ENCODE measurements at regions not wholly inside any gene's neighbourhood (a gene's known extent, or its start where the extent isn't known, plus 50 kb on each side); places are given as distances from the start of the nearest gene placed in this dataset.
A peak's percentile ranks its signal among the peaks of the same experiment; 100 is the strongest.

DNA sequence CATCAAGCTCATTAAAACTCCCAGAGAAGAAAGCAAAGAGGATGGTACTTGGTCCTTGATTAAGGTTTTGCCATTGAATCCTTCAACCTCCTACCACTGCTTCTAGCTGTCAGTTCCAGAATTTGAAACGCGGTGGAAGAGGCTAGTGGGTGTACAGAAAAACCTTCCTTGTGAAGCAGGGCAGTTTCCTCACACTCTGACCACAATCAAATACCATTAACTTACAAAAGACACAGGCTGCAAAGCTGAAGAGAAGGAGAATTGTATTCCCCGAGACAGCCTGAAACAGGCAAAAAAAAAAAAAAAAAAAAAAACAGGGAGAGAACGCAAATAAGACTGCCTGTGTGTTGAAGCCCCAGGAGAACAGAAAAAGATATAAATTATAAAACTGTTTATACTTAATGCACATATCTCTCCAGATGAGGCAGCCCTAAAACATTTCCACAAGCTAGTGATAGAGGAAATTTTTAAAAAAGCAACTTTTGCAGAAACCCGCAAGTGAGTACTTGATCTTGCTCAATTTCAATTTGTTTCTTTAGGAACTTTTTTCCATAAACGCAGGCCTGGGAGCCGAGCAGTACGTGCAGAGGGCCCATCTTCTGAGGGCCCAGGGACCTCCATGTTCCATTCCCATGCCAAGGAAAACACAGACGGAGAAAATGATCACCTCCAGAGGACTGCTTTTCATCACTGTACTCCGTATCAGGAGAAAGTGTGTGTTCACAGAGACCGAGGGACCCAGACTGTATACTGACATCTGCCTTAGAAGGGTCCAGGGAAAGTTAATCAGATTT lies 218.7 kb upstream of the BLID start:
- DNase-seq (ENCODE audit: low spot score), result no peak
- in situ Hi-C loops (cut with HindIII; ENCODE audit: low sequenced_read_pairs), result no loop called here

DNA sequence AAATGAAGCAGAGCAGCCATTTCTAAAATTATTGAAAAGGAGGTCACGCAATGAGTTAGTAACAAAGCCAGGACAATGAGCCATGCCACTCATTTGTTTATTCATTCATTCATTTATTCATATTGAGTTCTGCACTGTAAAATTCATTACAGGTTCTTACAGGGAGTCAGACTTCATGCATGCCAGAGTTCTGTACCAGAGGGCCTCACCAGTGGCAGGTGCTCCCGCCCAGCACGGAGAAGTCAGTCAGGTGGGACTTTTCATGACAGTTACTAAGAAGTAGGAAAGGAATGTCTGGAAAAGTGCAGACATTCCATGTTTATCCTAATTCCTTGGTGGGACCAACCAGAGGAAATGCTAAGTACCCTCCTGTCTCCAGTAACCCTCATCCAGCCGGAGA lies 217.5 kb upstream of the BLID start:
- DNase-seq (ENCODE audit: low spot score), result no peak
- in situ Hi-C loops (cut with HindIII; ENCODE audit: low sequenced_read_pairs), result no loop called here

GRCh38 chr11:122331079-122331478 lies 215.1 kb upstream of the BLID start:
- no peak for DNase-seq (ENCODE audit: low spot score)
- in situ Hi-C loops (cut with HindIII; ENCODE audit: low sequenced_read_pairs), result no loop called here

GRCh38 chr11:122330279-122330965 lies 214.4 kb upstream of the BLID start:
- DNase-seq (ENCODE audit: low spot score), result no peak
- in situ Hi-C loops (cut with HindIII; ENCODE audit: low sequenced_read_pairs), result no loop called here

DNA sequence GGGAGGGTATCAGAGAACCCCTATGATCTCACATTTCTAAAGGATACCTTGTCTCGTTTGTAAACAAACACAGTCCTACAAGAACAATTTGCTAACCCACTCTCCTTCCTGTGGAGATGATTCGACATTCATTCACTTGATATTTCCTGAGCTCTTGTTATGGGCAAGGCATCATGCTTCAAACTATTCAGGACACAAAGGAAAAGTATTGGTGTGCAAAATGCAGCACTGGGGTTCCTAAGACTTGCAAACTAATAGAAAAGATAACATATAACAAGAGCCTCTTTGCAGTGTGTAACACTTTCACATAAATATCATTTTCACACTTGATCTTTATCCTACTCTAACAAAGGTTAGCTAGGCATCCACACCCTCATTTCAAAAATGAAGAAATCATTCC lies 211.5 kb upstream of the BLID start:
- in situ Hi-C loops (cut with HindIII; ENCODE audit: low sequenced_read_pairs), result no loop called here
- DNase-seq (ENCODE audit: low spot score), result no peak

GRCh38 chr11:122323754-122324421 lies 207.9 kb upstream of the BLID start:
- DNase-seq (ENCODE audit: low spot score), result no peak
- in situ Hi-C loops (cut with HindIII; ENCODE audit: low sequenced_read_pairs), result no loop called here

DNA sequence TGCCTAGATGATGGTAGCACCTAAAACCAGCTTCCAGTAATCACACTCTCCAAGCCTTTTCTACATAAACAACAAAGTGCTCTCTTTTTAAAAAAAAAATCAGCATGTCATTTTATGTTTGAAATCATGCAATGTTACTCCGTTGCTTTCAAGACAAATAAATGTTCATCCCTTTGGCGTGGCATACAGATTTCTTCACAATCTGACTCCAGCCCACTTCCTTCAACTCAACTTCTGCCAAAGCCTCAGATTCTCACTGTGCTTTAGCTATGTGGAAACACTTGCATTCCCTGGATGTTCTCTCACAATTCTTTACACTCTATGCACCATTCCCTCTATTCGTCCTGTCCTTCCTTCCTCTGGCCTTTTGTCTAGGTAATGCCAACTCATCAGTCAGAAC lies 206.3 kb upstream of the BLID start:
- DNase-seq (ENCODE audit: low spot score), result no peak
- in situ Hi-C loops (cut with HindIII; ENCODE audit: low sequenced_read_pairs), result no loop called here

GRCh38 chr11:122320671-122321070 lies 204.7 kb upstream of the BLID start:
- in situ Hi-C loops (cut with HindIII; ENCODE audit: low sequenced_read_pairs), result no loop called here
- no peak for DNase-seq (ENCODE audit: low spot score)

- in situ Hi-C loops (cut with HindIII; ENCODE audit: low sequenced_read_pairs), result no loop called here
- DNase-seq (ENCODE audit: low spot score), result no peak
Measured at GRCh38 chr11:122319691-122320620, 203.9 kb upstream of the BLID start.

DNA sequence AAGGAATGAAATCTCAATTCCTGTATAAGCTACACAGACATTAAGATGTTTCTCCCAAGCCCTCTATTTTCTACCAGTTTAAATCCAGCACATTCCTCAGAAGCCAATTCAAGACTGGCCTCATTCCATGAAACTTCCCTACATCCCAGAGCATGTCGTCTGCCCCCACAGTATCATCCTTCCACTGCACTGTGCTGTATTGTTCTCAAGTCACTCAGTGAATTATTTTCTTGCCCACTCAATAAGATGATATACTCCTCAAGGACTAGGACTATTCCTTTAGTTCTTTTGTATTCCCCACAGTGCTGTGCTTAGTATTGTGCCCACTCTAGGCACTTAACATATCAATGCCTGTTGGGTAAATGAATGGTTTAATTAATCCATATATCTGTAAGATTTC lies 203.1 kb upstream of the BLID start:
- DNase-seq (ENCODE audit: low spot score), result no peak
- in situ Hi-C loops (cut with HindIII; ENCODE audit: low sequenced_read_pairs), result no loop called here

DNA sequence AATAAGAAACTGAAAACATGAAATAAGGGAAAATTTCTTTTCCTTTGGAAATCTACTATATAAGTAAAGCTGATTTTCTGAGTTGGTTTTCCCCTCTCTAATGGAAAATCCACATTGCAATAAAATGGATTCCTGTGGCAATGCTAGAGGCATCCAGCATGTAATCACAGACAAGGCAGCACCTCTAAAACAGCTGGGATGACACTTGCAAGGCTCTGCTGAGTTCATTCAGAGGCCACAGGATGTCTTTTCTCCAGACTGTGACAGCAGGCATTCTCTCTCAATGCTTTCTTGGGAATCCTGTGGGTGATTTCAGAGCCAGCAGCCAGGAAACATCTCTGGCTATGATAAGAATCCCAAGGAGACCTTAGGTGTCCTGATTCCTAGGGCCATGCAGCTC lies 201.3 kb upstream of the BLID start:
- in situ Hi-C loops (cut with HindIII; ENCODE audit: low sequenced_read_pairs), result no loop called here
- no peak for DNase-seq (ENCODE audit: low spot score)

GRCh38 chr11:122313581-122313980 lies 197.6 kb upstream of the BLID start:
- in situ Hi-C loops (cut with HindIII; ENCODE audit: low sequenced_read_pairs), result no loop called here
- DNase-seq (ENCODE audit: low spot score), result no peak

DNA sequence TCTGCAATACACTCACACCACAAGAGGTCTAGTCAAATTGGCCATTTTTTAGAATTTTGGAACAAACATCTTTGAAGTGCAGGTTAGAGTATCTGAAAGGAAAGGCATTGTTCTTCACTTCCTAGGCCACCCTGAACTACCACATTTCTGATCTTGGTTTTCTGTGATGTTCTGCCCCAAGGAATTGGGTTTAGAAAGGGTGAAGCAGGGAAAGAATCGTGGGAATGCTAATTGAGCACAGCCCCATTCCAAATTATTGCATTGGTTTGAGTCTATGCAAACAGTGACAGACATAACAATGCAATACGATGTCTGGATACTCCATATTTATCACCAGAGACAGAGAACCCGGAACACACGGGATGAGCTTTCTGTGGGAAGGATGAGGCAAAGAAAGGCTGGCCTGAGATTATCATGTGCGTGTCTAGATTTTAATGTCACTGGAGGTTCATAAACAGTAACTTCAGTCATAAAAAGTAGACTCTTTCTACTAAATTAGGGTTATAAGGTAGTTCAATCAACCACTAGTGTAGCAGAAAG lies 195.3 kb upstream of the BLID start:
- DNase-seq (ENCODE audit: low spot score), result no peak
- in situ Hi-C loops (cut with HindIII; ENCODE audit: low sequenced_read_pairs), result no loop called here

- in situ Hi-C loops (cut with HindIII; ENCODE audit: low sequenced_read_pairs), result no loop called here
- no peak for DNase-seq (ENCODE audit: low spot score)
Measured at GRCh38 chr11:122310766-122311165, 194.8 kb upstream of the BLID start.

DNA sequence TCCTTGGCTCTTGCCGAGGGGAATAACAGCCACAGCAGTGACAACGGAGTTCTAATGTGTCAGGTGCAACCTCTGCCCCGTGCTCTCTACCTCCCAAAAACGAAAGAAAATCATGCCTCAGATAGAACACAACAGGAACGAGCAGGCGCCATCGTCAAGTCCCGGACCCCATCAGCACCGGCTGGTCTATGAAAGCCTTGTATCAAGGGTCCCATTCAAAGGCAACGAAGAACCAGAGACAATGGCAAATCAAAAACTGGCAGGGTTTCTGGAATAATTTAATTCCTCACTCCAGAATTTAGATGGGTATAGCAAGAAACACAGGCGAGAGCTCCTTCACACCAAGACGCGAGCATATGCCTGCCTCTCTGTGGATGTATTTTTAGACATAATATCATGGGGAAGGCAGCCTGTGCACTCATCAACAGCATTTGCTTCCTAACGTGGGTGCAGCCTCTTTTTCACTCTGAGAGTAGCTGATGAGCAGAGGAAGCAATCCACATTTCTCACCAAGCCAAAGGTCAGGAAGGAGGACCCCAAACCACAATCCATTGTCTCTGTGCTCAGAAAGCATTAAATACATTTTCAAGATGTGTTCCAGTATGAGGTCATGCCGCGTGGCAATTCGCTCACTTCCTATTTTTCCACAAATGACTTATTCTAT lies 193.4 kb upstream of the BLID start:
- peak; percentile 9 for DNase-seq (ENCODE audit: low spot score)
- in situ Hi-C loops (cut with HindIII; ENCODE audit: low sequenced_read_pairs), result no loop called here

DNA sequence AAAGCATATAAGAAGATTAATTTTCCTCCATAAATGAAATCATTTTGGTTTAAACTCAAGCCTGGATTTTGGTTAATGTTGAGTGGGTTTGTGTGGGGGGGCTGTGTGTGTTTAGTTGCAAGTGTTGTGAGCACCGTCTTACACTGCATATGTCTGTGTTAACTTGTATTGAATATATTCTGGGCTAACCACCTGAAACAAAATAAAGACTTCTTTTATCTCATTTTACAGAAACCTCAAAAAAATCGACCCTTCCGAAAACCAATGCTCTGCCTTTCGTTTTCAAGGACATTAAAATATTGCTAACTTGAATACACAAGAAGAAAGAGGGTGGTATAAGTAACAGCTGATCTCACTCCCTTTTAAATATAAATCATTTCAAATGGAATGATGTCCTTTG lies 192.2 kb upstream of the BLID start:
- no peak for DNase-seq (ENCODE audit: low spot score)
- in situ Hi-C loops (cut with HindIII; ENCODE audit: low sequenced_read_pairs), result no loop called here

DNA sequence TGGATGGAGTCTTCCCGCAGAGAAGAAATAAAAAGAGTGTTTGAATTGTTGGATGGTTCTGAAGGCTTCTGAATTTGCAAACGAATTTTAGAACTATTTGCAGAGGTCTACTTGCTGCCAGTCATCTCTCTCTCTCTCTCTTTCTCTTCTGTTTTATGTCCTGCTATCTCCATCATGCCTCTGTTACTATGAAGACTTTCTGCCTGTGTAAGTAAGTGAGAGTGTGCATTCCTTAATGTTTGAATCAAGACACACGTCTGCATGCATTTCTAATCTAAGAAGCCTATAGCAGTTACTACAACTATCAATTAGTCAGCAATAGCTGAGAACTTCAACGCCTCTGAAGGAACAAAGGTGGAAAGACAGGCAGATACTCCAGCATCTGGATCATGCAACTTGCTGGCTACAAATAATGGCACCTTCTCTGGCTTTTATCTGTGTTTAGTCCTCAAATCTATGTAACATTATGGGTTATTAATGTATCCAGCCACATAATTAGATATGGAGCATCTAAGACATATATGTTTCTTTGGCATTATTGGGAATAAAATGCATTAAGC lies 191.5 kb upstream of the BLID start:
- in situ Hi-C loops (cut with HindIII; ENCODE audit: low sequenced_read_pairs), result no loop called here
- no peak for DNase-seq (ENCODE audit: low spot score)

DNA sequence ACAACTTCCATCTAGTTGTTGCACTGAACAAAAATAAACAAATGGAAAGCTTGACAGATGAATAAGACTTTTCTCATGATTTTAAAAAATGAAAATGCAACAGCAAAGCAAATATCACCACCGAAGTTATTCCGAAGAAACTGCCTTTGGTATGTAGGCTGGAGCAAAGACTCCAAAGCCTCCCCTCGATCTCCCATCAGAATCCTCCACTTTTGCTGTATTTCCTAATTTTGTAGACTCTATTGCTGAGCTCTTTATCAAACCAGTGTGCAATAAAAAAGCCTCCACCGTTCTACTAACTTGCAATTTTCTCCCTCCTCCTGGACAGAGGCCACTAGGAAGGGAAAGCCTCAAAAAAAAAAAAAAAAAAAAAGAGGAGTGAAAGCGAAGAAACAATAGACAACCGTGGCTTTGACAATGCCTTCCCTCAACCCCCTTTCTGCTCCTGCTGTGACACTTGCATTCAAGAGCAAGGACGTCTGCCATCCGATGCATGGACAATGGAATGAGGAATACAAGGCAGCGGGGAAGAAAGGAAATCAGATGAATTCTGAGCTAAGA lies 190.9 kb upstream of the BLID start:
- DNase-seq (ENCODE audit: low spot score), result no peak

More for the DNA sequence above, 190.9 kb upstream of the BLID start:
- in situ Hi-C loops (cut with HindIII; ENCODE audit: low sequenced_read_pairs), result no loop called here

Data from G401 (cell line).